Hepatocyte (in vitro differentiated cells): ENCODE measurements at regions not wholly inside any gene's neighbourhood (a gene's known extent, or its start where the extent isn't known, plus 50 kb on each side); places are given as distances from the start of the nearest gene placed in this dataset.

Source experiments
- DNase-seq: peaks from one replicate; pipeline ENCODE4 v3.0.0-alpha.2; 2016; ENCODE audit warnings: low spot score
- H2AFZ ChIP-seq: fragments of 200-600 bp; sonication (generic); 2 replicates; pipeline ENCODE4 v1.6.0; 2016; ENCODE audit warnings: antibody characterized with exemption, mild to moderate bottlenecking
- H3K27ac ChIP-seq: fragments of 200-600 bp; sonication (generic); 2 replicates; pipeline ENCODE4 v1.5.1; 2016; ENCODE audit warnings: mild to moderate bottlenecking
- H3K27me3 ChIP-seq: fragments of 200-600 bp; sonication (generic); 2 replicates; pipeline ENCODE4 v1.6.1; 2016
- H3K36me3 ChIP-seq: fragments of 200-600 bp; sonication (generic); replicated peaks from 2 replicates; pipeline ENCODE4 v1.5.1; 2016; ENCODE audit warnings: low read depth; ENCODE audit not compliant: insufficient read depth
- H3K4me1 ChIP-seq: fragments of 200-600 bp; sonication (generic); 2 replicates; pipeline ENCODE4 v1.5.1; 2016; ENCODE audit warnings: mild to moderate bottlenecking, moderate library complexity; ENCODE audit not compliant: insufficient read depth
- H3K4me2 ChIP-seq: fragments of 200-600 bp; sonication (generic); 2 replicates; pipeline ENCODE4 v1.6.0; 2016
- H3K4me3 ChIP-seq: fragments of 200-600 bp; sonication (generic); 2 replicates; pipeline ENCODE4 v1.5.1; 2016; ENCODE audit warnings: mild to moderate bottlenecking
- H3K79me2 ChIP-seq: fragments of 200-600 bp; sonication (generic); 2 replicates; pipeline ENCODE4 v1.6.0; 2017; ENCODE audit warnings: mild to moderate bottlenecking
- H3K9me2 ChIP-seq: fragments of 200-600 bp; sonication (generic); replicated peaks from 2 replicates; pipeline ENCODE4 v1.6.0; 2017; ENCODE audit warnings: mild to moderate bottlenecking; ENCODE audit not compliant: insufficient read depth
- H3K9me3 ChIP-seq: fragments of 200-600 bp; sonication (generic); 2 replicates; pipeline ENCODE4 v1.5.1; 2016; ENCODE audit warnings: low read depth, mild to moderate bottlenecking
- H4K20me1 ChIP-seq: fragments of 200-600 bp; sonication (generic); 2 replicates; pipeline ENCODE4 v1.6.0; 2016; ENCODE audit warnings: mild to moderate bottlenecking; ENCODE audit not compliant: insufficient read depth, poor library complexity, severe bottlenecking
- EZH2 ChIP-seq: fragments of 200-600 bp; sonication (generic); IDR thresholded peaks from 2 replicates; pipeline ENCODE4 v1.6.1; 2016; ENCODE audit warnings: antibody characterized with exemption, mild to moderate bottlenecking, borderline replicate concordance
- EZH2phosphoT487 ChIP-seq: fragments of 200-600 bp; sonication (generic); IDR thresholded peaks from one replicate; pipeline ENCODE4 v1.6.1; 2018; ENCODE audit warnings: antibody characterized with exemption, mild to moderate bottlenecking, low read depth, moderate library complexity; ENCODE audit not compliant: unreplicated experiment, severe bottlenecking
- WGBS: methylation state at CpG from one replicate; pipeline ENCODE4 v1.1.6; 2016; ENCODE audit warnings: low lambda C conversion rate; ENCODE audit errors: missing lambda C conversion rate; 5-methylcytosine and 5-hydroxymethylcytosine counted together
- TF ChIP-seq, protein P1 (sequence below): fragments of 200-600 bp; sonication (generic); IDR thresholded peaks from 2 replicates; pipeline ENCODE4 v1.5.1; 2016; ENCODE audit warnings: antibody characterized with exemption, mild to moderate bottlenecking; ENCODE audit not compliant: poor library complexity

DNA sequence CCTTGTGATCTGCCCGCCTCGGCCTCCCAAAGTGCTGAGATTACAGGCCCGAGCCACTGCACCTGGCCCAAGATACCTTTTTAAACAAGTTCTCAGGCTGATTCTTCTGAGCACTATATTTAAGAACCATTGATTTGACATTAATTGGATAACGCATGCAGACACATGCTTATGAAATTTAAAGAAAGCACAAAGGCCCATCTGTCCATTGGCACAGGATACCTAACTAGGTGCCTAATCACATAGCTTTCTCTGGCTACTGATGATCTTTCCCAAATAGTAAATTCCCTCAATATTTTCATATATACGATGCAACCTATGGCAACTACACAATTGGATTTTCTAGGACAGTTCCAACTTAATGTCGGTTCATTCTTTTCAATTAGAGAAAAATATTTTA is 62.5 kb upstream of the STAM2 start:
- no peak overlapping the region for H2AFZ ChIP-seq
- no peaks in the 10 kb centered on the region for H3K9me2 ChIP-seq
- no peak overlapping the region for H3K4me2 ChIP-seq
- no peak for TF ChIP-seq EZH2
- TF ChIP-seq EZH2phosphoT487 = no peak
- TF ChIP-seq, protein P1, sequence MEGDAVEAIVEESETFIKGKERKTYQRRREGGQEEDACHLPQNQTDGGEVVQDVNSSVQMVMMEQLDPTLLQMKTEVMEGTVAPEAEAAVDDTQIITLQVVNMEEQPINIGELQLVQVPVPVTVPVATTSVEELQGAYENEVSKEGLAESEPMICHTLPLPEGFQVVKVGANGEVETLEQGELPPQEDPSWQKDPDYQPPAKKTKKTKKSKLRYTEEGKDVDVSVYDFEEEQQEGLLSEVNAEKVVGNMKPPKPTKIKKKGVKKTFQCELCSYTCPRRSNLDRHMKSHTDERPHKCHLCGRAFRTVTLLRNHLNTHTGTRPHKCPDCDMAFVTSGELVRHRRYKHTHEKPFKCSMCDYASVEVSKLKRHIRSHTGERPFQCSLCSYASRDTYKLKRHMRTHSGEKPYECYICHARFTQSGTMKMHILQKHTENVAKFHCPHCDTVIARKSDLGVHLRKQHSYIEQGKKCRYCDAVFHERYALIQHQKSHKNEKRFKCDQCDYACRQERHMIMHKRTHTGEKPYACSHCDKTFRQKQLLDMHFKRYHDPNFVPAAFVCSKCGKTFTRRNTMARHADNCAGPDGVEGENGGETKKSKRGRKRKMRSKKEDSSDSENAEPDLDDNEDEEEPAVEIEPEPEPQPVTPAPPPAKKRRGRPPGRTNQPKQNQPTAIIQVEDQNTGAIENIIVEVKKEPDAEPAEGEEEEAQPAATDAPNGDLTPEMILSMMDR = no peak
- WGBS = 96% methylated on average over 6 of the region's 6 CpGs
- no peaks in the 10 kb centered on the region for H3K36me3 ChIP-seq
- no peaks in the 10 kb centered on the region for H4K20me1 ChIP-seq
- H3K79me2 ChIP-seq = no peaks in the 10 kb centered on the region
- no peak overlapping the region for H3K4me3 ChIP-seq
- no peaks in the 10 kb centered on the region for H3K9me3 ChIP-seq
- DNase-seq = no peak
- no peaks in the 10 kb centered on the region for H3K4me1 ChIP-seq
- H3K27ac ChIP-seq = no peak overlapping the region
- no peaks in the 10 kb centered on the region for H3K27me3 ChIP-seq

DNA sequence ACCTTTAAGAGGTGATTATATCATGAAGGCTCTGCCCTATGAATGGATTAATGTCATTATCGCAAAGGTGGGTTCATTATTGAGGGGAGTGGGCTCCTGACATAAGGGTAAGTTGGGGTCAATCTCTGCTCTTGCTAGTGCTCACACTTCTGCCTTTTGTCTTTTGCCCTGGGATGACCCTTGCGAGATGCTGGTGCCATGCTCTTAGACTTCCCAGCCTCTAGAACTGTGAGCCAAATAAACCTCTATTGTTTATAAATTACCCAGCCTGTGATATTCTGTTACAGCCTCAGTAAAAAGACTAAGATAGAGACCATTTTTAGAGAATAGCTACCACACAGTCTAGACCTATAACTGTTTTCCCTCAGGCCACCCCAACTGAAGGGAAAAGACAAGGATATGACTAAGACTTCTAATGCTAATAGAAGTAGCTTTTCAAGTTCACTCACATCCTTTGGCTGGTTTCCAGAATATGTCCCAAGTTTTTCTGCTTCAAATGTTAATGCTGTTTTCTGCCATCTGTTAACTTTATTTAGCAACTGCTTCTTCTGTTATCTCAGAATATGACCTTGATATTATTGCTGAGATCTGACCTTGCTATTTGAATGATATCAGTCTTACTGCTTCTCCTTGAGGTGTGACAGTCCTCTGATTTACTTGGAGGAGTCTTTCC is 65.1 kb upstream of the STAM2 start:
- Histone ChIP-seq H3K36me3 (no peaks in the 10 kb centered on the region), H3K27ac (no peak overlapping the region), H3K27me3 (no peaks in the 10 kb centered on the region), H2AFZ (no peak overlapping the region), H3K4me2 (no peak overlapping the region), H4K20me1 (no peaks in the 10 kb centered on the region), H3K9me2 (no peaks in the 10 kb centered on the region), H3K79me2 (no peaks in the 10 kb centered on the region), H3K4me1 (no peaks in the 10 kb centered on the region), H3K9me3 (no peaks in the 10 kb centered on the region), H3K4me3 (no peak overlapping the region)
- peak; percentile 13 for DNase-seq
- no peak for TF ChIP-seq EZH2
- 50% methylated on average over 2 of the region's 2 CpGs for WGBS

DNA sequence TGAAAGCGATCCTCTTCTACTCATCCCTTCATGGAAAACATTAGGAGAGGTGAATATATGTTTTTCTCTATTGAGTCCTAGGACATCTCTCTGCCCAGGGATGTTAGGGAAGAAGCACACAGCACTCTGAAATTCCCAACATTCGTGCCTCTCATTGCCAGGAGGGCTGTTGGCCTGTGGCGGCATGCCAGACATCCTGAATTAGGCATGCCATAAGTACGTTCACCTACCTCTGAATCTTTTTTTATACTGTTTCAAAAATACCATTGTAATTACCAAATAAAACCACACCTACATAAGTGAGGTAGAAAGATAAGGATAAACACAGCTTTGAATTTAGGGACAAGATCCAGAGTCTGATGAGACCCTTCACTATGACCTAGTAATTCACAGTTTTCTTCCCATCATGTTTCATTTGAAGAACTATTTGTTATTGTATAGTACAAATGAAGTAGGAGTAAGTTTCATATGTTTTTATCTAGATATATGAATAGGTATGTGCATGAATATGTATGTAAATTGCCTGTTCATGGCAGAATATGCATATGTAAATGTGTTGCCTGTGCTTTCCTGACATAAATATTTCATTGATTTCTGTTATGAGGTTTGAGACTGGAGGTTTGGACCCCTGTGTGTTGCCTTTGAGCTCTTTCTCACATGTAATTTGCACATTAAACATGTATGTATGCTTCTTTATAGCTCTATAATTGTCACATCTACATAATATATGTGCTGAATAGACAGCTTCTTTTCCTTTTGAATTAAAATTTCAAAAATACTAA is 66.6 kb upstream of the STAM2 start:
- TF ChIP-seq, protein P1 = no peak
- TF ChIP-seq EZH2phosphoT487 = no peak
- Histone ChIP-seq H4K20me1 (no peaks in the 10 kb centered on the region), H3K4me2 (no peak overlapping the region), H3K4me1 (no peaks in the 10 kb centered on the region), H3K4me3 (no peak overlapping the region), H3K9me2 (no peaks in the 10 kb centered on the region), H3K9me3 (no peaks in the 10 kb centered on the region), H3K79me2 (no peaks in the 10 kb centered on the region), H2AFZ (no peak overlapping the region), H3K27me3 (no peaks in the 10 kb centered on the region), H3K27ac (no peak overlapping the region), H3K36me3 (no peaks in the 10 kb centered on the region)
- DNase-seq = no peak
- WGBS = 80% methylated on average over 4 of the region's 4 CpGs

DNA sequence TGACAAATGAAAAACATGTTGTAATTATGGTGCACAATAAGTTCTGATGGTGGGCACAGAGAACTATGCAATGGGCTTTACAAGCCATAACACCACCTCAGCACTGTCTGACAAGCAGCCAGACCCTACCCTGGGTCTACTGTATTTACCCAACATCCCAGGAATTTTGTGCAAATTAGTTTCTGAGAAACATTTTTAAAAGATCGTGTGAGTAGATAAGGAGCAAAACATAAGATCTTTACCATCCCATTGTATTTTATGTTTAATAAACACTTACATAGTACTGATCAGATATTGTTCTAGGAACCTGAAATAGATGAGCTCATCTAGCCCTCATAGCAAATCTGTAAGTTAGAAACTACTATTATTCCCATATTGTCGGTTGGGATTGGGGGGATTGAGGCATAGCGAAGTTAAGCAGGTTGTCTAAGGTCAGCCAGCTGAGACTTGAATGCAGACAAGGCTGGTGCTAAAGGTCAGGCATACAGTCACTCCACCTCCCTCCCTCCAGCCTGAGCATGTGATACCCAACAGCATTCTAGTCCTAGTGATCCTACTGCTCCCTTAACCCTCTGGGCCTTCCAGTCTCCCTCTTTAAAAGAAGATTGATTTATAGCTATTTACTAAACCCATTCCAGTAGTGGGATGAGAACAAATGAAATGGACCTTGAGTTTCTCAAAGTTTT is 67.4 kb upstream of the STAM2 start:
- WGBS = 63% methylated on average over 3 of the region's 3 CpGs
- Histone ChIP-seq H3K27me3 (no peaks in the 10 kb centered on the region), H3K9me2 (no peaks in the 10 kb centered on the region), H3K4me1 (no peaks in the 10 kb centered on the region), H3K36me3 (no peaks in the 10 kb centered on the region), H3K9me3 (no peaks in the 10 kb centered on the region), H3K4me3 (no peak overlapping the region), H3K4me2 (no peak overlapping the region), H3K27ac (no peak overlapping the region), H4K20me1 (no peaks in the 10 kb centered on the region), H3K79me2 (no peaks in the 10 kb centered on the region), H2AFZ (no peak overlapping the region)
- peak; percentile 52 for DNase-seq
- TF ChIP-seq, protein P1 = no peak
- no peak for TF ChIP-seq EZH2
- no peak for TF ChIP-seq EZH2phosphoT487
